NT2/D1 (cell line): ENCODE measurements at regions not wholly inside any gene's neighbourhood (a gene's known extent, or its start where the extent isn't known, plus 50 kb on each side); places are given as distances from the start of the nearest gene placed in this dataset.
"Not testable (repeated sequence)": the region's sequence is repeated elsewhere in the genome, so short reads cannot be mapped to it uniquely, and the experiment has no call there.

Source experiments
- DNase-seq: peaks from one replicate; pipeline ENCODE4 v3.0.0-alpha.2; 2011; ENCODE audit warnings: low read depth, low spot score
- H3K27me3 ChIP-seq: 2 replicates; pipeline ENCODE4 v1.6.0; 2011; ENCODE audit warnings: mild to moderate bottlenecking; ENCODE audit not compliant: insufficient read length, insufficient read depth
- H3K36me3 ChIP-seq: 2 replicates; pipeline ENCODE4 v1.6.1; 2011; ENCODE audit warnings: mild to moderate bottlenecking, low read length, mixed read lengths; ENCODE audit not compliant: insufficient read depth, insufficient read length
- H3K4me1 ChIP-seq: 2 replicates; pipeline ENCODE4 v1.5.1; 2011; ENCODE audit not compliant: insufficient read depth, insufficient read length
- H3K4me3 ChIP-seq: 2 replicates; pipeline ENCODE4 v1.5.1; 2011; ENCODE audit warnings: low read depth; ENCODE audit not compliant: insufficient read length
- H3K9ac ChIP-seq: 2 replicates; pipeline ENCODE4 v1.6.0; 2011; ENCODE audit warnings: low read depth; ENCODE audit not compliant: insufficient read length
- H3K9me3 ChIP-seq: 2 replicates; pipeline ENCODE4 v1.5.1; 2011; ENCODE audit warnings: mild to moderate bottlenecking, low read length; ENCODE audit not compliant: insufficient read depth
- SUZ12 ChIP-seq: IDR thresholded peaks from 2 replicates; pipeline ENCODE4 v1.6.1; 2011; ENCODE audit not compliant: insufficient read length, insufficient read depth; ENCODE audit errors: extremely low read depth
- YY1 ChIP-seq: IDR thresholded peaks from 2 replicates; pipeline ENCODE4 v1.6.1; 2011; ENCODE audit not compliant: insufficient read length, insufficient read depth
- ZNF274 ChIP-seq: IDR thresholded peaks from 2 replicates; pipeline ENCODE4 v1.6.1; 2011; ENCODE audit warnings: mild to moderate bottlenecking, low read depth, low read length

DNA sequence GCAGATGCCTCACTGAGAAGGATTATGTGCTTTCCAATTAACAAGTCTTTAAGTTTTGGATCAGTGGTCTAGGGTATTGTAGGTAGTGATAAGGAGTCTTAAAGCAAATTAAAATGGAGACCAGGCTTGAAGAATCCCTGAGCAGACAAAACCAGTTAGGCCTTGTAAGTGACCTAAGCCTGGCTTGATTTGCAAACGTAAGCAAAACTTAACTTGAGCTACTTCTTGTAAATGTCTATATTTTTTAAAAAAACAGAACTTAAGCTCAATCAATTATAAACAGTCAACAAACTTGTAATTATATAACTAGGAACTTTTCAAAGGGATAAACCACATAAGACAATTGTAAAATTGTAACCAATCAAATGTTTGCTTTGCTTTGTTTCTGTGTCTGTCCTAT, 72.7 kb upstream of the NALF2 start:
- H3K9ac ChIP-seq = no peak overlapping the region
- H3K36me3 ChIP-seq = no peaks in the 10 kb centered on the region
- H3K4me3 ChIP-seq = no peak overlapping the region
- no peaks in the 10 kb centered on the region; the same call in 1 of the 2 replicates for H3K9me3 ChIP-seq
- H3K4me1 ChIP-seq = no peaks in the 10 kb centered on the region
- H3K27me3 ChIP-seq = no peaks in the 10 kb centered on the region
- no peak for TF ChIP-seq SUZ12
- DNase-seq = no peak

DNA sequence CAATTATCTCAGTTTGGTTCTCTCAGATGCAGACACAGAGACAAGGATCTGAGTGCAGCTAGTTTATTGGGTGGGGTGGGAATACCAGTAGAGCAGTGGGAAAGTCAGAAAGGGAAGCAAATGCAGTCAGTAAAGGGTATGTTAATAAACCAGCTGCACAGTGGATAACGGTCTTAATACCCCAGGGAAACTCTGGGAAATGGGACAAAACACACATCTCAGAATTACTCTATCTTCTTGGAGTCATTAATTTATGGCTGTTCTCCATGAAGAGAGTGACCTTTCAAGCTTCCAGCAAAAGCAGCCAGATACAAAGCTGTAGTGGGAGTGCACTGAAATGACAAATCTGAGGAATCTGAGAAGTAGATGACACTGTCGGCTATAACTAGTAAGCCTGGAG, 73.3 kb upstream of the NALF2 start:
- TF ChIP-seq ZNF274 (no peak), SUZ12 (no peak), YY1 (no peak)
- H3K4me1 ChIP-seq = no peaks in the 10 kb centered on the region
- no peaks in the 10 kb centered on the region for H3K36me3 ChIP-seq
- H3K9me3 ChIP-seq = no peaks in the 10 kb centered on the region; the same call in 1 of the 2 replicates
- H3K9ac ChIP-seq = no peak overlapping the region
- DNase-seq = no peak
- H3K4me3 ChIP-seq = no peak overlapping the region
- H3K27me3 ChIP-seq = no peaks in the 10 kb centered on the region

DNA sequence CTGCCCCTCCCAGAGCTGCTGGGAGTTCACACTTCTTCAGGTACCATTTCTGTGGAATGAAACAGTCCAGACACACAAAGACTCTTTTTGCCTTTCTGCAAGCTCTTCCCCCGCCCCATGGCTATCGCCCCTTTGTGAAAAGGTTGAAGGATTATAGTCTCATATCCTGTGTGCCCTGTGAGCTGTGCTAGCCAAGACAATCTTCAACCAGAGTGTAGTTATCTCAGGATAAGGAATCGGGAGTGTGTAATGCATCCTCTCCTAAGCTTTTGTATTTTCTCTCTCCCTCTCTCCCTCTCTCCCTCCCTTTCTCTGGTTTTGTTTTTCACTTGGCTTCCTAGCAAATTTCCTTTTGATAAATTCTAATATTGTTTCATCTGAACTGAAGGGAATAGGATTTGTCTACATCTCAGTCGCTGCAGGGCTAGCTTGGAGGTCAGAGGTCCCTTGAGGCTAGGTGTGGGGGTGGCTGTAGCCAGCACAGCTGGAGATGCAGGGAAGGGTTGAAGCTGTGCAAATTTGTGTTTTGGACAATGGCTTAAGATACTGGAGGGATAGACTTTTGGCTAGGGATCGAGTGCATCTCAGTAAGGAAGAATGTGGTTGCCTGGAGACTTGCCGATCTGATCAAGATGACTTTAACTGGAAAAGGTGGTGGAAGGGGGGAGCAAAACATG, 74.6 kb upstream of the NALF2 start:
- H3K9ac ChIP-seq = no peak overlapping the region
- no peak for DNase-seq
- H3K4me3 ChIP-seq = no peak overlapping the region
- no peaks in the 10 kb centered on the region for H3K36me3 ChIP-seq
- no peaks in the 10 kb centered on the region for H3K4me1 ChIP-seq
- H3K27me3 ChIP-seq = no peaks in the 10 kb centered on the region
- no peaks in the 10 kb centered on the region; the same call in 1 of the 2 replicates for H3K9me3 ChIP-seq
- no peak for TF ChIP-seq YY1

DNA sequence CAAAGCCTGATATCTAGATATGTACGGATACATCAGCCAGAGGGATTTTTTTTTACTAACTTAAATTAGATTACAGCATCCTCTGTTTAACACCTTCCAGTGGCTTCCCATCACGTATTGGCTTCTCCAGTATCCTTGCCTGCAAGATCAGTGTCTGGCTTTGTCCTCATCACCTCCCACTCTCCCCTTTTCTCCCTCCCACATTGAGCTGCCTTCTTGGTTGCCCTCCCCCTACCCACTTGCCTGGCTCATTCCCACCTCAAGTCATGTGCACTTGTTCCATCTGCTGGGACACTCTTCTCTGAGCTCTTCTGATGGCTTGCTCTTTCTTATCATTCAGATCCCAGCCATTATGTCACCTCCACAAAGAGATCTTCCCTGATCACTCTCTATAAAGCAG, 75.9 kb upstream of the NALF2 start:
- no peak for TF ChIP-seq ZNF274
- no peak for TF ChIP-seq SUZ12
- no peak for TF ChIP-seq YY1
- H3K9me3 ChIP-seq = no peaks in the 10 kb centered on the region; the same call in 1 of the 2 replicates
- H3K36me3 ChIP-seq = no peaks in the 10 kb centered on the region
- no peak for DNase-seq
- no peak overlapping the region for H3K4me3 ChIP-seq
- H3K4me1 ChIP-seq = no peaks in the 10 kb centered on the region
- H3K9ac ChIP-seq = no peak overlapping the region
- H3K27me3 ChIP-seq = no peaks in the 10 kb centered on the region

DNA sequence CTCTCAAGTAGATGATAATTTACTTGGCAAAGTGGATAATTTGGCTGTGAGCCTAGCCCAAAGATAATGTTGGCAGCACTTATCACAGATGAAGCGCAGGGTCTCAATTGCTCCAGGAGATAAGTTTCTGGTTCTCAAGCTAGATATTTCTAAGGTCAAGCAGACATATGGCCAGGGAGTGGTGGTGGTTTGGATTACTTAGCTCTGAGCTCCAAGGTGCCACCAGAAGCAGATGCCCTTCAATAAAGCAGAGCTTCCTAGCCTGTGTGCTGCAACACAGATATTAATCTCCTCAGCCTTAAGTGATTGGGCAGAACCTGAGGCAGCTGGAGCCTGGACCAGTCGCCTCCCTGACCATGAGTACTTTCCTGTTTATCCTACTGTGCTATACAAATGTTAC, 79.2 kb upstream of the NALF2 start:
- Histone ChIP-seq H3K27me3 (no peaks in the 10 kb centered on the region), H3K4me1 (no peaks in the 10 kb centered on the region), H3K4me3 (no peak overlapping the region), H3K9me3 (peaks cover 8% of the 10 kb centered on the region; the same call in 1 of the 2 replicates), H3K36me3 (no peaks in the 10 kb centered on the region), H3K9ac (no peak overlapping the region)
- TF ChIP-seq SUZ12 (no peak), YY1 (no peak), ZNF274 (no peak)
- no peak for DNase-seq

DNA sequence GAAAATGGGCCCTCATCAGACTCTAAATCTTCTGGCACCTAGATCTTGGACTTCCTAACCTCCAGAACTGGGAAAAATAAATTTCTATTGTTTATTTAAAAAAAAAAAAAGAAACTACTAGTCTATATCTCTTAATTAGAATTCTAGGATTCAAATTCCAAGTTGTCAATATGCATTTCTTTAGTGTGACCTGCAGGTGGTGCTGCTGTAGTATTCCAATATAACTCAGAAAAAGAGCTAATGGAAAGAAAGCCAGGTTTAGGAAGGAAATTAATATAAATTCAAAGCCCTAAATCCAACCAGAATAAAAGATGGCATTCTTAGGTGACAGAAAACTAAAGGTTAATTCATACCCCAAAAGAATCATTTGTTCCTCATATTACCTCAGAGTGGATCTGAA, 80.0 kb upstream of the NALF2 start:
- no peak for DNase-seq
- H3K9me3 ChIP-seq = peaks cover 8% of the 10 kb centered on the region; the same call in 1 of the 2 replicates

DNA sequence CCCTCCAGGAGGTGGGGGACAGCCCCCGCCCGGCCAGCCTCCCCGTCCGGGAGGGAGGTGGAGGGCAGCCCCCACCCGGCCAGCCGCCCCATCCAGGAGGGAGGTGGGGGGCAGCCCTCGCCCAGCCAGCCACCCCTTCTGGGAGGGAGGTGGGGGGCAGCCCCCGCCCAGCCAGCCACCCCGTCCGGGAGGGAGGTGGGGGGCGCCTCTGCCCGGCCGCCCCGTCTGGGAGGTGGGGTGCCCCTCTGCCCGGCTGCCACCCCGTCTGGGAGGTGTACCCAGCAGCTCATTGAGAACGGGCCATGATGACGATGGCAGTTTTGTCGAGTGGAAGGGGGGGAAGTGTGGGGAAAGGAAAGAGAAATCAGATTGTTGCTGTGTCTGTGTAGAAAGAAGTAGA, 81.9 kb upstream of the NALF2 start:
- H3K4me1 ChIP-seq, DNase-seq, H3K4me3 ChIP-seq, H3K9ac ChIP-seq, H3K36me3 ChIP-seq, H3K9me3 ChIP-seq, H3K27me3 ChIP-seq: not testable (repeated sequence)

More for the DNA sequence above, 80.0 kb upstream of the NALF2 start:
- Histone ChIP-seq H3K27me3 (no peaks in the 10 kb centered on the region), H3K9ac (no peak overlapping the region), H3K4me1 (no peaks in the 10 kb centered on the region), H3K36me3 (no peaks in the 10 kb centered on the region), H3K4me3 (no peak overlapping the region)
- TF ChIP-seq ZNF274 = no peak
- TF ChIP-seq SUZ12 = no peak
- TF ChIP-seq YY1 = no peak

DNA sequence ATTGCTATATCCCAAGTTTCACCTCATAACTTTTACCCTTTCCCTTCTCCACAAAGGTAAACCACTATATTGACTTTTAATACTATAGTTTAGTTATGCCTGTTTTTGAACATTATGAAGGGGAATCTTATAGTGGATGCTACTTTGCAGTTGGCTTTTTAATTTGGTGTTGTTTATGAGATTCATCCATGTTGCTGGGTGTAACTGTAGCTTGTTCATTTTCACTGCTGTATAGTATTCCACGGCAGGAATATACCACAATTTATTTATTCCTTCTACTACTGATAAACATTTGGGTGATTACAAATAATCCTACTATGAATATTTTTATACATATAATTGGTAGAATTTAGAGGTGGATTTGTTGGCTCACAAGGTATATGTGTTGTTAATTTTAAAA, 88.4 kb upstream of the NALF2 start:
- no peaks in the 10 kb centered on the region for H3K36me3 ChIP-seq
- no peaks in the 10 kb centered on the region for H3K27me3 ChIP-seq
- TF ChIP-seq YY1 = no peak
- TF ChIP-seq SUZ12 = no peak
- TF ChIP-seq ZNF274 = no peak
- H3K9ac ChIP-seq = no peak overlapping the region
- H3K4me1 ChIP-seq = no peaks in the 10 kb centered on the region
- no peak for DNase-seq
- no peak overlapping the region for H3K4me3 ChIP-seq
- H3K9me3 ChIP-seq = no peaks in the 10 kb centered on the region
